HuH-7 (cell line): ENCODE measurements at regions not wholly inside any gene's neighbourhood (a gene's known extent, or its start where the extent isn't known, plus 50 kb on each side); places are given as distances from the start of the nearest gene placed in this dataset.
"Not testable (repeated sequence)": the region's sequence is repeated elsewhere in the genome, so short reads cannot be mapped to it uniquely, and the experiment has no call there.

Experiments
- DNase-seq: peaks from one replicate; pipeline ENCODE4 v3.0.0; 2011; ENCODE audit warnings: low spot score

DNA sequence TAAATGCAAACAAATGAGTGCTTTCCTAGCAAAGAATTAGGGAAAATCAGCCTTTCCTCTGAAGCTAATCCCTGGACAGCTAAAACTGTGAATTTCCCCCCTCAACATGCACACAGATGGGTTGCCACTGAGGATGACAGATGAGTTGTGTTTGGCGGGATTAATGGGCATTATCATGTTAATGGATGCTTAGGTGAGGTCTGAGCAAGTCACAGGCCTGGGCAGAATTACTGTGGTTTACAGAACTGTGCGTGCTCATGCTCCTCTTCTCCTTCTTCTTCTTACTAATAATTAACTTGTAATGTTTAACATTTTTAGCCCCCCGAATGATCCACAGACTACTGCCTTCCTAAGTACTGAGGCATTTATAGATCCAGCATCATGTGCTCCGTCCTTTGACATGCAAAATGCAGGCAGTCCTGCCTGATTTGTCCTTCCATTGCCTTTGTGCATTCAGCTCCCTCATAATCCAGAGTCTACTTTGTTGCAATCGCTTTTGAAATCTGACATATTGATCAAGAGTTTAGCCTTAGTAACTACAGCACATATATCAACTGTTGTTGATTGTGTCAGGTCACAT lies 753.4 kb upstream of the MMS22L start:
- DNase-seq = no peak

DNA sequence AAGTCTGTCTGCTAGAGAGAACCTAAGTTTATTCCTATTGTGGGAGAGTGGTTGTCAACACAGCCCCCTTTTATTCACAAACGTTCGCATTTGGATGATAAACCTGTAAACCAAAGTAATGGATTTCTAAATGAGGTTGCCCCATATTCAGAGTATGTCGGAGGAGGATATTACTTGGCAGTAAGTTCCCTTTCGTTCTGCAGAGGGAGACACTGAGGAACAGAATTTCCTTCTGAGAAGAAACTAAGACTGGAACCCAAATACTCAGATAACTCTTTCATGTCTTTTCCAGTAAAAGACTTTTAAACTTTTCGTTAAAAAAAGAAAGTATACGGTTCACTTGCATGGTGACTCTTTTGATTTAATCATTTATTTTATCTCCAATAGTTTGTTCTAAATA lies 754.6 kb upstream of the MMS22L start:
- no peak for DNase-seq

DNA sequence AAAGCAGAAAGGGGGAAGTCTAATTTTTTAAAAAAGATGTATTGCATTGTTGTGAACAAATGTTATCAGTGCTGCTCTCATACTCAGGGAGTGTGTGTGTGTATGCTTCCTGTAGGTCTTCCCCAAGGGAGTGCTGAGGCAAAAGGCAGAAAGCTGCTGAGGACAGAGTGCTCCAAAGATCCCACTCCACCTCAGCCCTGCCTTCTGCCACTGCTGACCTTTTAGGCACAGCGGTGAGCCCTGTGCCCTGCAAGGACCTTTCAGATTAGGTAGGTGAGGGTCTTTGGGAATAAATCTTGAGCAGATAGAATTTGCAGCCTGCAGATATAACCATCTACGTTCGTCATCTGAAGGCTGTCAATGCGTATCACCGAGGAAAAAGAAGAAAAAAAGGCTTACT lies 756.4 kb upstream of the MMS22L start:
- no peak for DNase-seq

DNA sequence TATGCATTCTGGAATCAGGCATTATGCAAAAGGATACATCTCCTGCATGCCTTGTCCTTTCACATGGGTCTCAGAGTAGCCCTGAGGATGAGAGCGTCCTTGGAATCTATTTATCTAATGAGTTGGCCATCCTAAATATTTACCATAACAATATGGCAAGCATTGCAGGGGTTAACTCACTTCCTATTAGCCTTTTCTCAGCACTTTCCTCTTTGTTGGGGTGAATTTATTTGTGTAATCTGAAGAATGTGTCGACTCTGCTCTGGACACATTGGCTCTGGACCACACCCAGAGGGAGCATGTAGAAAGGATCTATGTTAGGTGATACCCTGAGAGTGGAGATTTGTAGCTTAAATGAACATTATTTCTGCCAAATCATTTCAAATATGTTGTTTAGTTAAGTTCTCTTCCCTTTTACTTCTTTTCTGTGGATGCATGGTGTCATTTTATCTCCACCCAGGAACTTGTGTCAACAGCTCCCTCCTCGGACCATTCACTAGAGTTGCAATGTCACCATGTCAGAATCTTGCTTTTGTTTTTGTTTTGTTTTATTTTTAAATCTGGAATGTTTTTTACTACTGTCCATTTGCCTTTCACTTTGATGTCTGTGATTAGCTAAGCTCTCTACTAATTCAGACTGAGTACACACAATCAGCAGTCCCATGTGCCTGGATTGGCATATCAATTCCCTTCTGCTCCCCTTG lies 757.0 kb upstream of the MMS22L start:
- no peak for DNase-seq

DNA sequence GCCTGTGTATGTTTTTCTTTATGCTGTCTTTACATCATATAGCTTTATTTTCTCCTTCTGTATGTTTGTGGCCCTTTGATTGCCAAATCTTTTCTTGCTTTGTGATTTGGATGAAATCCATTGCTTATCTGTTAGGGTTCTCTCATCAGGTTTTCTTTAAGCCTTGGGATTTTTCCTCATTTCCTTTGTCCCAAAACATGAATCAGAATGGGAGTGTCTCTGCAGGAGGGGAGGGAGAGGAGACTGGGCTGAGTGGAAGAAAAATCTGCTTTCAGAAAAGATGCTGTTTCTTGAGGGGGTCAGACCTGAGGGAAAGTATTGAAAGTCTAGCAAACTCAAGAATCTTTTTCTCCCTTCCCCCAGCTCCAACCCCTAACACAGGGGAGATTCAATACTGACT lies 758.0 kb upstream of the MMS22L start:
- no peak for DNase-seq

DNA sequence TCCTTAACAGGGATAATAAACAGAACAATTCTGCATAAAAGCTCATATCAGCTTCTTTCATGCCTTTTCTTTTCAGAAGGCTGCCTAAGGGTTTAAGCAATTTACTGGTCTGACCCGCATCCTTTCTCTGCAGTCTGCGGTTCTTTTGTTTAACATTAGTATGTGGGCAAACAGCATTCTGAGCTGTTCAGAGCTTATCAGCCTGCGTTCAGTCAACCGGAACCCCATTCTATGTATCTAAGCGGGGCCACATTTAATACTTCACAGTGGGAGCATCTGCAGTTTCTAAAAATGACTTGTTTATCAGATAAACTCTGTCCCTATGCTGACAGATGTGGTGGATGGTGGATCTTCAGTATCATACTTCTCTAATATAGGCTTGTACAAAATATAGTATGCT lies 758.9 kb upstream of the MMS22L start:
- no peak for DNase-seq

DNA sequence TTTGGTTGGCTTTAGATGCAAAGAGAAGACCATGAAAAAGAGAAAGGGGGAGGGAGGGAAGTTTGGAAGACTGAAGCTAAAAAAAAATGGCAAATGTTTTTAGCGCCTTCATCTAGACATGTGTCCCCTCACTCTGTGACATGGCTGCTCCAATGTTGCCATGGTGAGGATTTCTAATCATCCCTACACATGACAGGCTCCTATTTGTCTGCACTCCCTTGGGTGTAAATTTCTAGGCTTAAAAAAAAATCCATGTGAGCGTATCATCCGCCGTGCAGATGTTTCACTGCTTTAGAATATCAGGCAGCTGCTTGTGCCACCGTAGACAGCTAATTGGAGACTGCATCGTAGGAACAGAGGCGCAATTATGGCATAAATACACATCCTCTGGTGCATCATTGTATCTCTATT lies 761.1 kb upstream of the MMS22L start:
- no peak for DNase-seq

DNA sequence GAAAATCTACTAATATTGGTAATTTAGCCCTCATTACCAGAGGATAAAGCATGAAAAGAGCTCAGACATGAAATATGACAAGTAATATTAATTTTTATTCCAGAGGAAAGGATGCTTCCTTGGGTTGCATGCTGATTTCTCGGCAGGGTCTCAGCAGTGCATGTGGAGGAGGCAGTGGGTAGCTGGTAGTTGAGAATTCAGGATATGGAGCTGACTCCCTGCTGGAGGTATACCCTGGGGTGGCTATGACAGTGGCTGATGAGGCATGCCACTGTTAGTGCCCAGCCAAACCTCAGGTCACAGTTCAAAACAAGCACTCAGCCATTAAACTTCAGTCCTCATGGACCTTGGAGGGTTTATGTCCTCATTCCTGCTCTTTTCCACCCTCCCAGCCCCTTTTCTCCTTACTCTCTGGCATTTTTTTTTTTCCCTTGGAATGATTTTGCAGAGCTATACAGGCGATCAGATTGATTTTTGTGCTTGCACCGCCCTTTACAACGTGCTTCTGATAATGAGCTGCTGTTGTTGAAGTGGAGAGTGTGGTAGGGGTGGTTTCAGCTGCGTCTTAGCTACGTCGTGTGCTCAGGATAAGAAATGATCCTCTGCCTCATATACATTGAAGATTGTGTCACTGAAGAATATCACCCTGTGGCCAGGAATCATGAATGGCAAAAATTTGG lies 761.9 kb upstream of the MMS22L start:
- no peak for DNase-seq

DNA sequence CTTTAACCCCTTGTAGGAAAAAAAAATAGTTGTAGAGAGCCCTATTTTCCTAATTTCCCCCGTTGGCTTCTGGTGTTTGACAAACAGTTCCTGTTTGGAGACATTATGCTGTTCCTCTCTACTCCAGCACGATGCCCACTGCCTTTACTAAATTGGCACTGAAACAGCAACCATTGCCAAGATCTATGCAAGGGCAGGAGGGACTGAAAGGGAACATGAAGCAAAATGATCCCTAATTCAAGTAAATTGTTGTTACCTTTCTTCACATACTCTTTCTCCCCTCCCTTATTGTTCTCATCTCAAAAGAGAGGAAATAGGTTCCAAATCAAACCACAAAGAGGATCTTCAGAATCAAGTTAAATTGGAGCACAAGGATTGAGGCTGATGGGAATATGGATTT lies 764.1 kb upstream of the MMS22L start:
- DNase-seq = no peak

DNA sequence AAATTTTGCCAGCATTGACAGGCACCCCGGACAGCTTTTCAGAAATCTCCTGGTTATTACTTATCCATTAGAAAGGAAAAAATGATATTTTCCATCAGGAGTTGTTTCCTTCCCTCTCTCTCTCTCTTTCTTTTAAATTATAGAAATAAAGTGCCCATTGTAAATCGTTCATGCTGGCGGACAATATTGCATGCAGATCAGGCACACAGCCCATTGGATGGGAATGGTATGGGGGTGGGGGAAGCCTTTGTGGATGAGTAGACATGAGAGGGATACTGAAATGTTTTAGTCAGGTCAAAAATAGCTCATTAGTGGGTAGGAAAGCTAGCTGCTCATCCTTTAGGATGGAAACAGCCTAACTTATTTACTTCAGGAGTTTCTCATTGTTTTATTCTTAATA lies 764.9 kb upstream of the MMS22L start:
- no peak for DNase-seq

DNA sequence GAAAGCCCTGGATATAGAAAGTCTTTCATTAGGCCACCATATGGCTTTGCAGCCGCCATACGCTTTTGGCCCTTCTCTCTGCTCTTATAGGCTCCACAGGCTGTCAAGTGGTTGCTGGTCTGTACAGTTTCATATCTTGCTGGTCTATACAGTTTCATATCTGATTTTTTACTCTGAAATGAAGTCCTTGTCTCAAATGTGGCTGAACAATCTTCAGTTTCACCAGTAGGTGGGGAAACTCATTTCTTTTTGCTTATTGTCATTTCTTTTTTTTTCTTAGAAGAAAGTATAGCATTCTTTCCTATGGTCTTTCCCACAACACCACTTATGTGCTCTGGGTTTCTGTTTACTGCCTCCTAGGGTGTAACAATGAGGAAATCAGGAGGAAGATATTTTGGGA lies 771.4 kb upstream of the MMS22L start:
- DNase-seq = no peak

DNA sequence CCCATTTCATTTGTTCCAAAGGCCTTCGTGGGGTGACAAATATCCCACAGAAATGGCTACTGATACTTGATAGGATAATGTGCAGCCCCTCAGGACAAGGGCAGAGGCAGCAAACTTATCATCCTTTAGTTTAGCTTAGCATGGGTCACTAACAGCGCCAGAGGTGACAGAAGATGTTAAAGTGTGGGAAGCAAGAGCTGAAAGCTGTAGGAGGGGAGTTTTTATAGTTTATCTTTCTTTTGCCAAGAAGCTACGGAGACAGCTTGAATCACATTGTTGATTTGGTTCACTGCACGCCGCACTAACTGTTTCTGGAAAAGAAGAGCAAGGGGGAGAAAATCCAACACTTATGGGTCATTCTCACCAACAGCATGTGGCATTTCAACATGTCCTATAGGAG lies 773.9 kb upstream of the MMS22L start:
- DNase-seq = no peak

DNA sequence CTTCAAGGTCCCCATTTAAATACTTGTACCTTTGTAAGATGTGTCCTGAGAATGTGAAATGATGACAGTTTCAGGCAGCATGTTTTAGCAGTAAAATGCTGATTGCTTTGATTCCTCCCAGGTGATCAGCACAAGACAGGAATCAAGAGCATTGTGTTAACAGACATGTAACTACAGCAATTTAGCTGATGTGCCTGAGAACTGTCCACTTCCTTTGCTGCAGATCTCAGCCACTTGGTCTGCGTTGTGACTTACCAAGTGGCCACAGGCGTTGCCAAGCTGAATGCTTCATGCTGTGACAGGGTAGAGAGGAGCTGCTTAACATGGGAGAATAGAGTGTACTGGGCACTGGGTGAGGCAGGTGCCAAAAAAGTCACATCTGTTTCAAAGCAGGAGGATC lies 767.0 kb upstream of the POU3F2 start:
- no peak for DNase-seq

DNA sequence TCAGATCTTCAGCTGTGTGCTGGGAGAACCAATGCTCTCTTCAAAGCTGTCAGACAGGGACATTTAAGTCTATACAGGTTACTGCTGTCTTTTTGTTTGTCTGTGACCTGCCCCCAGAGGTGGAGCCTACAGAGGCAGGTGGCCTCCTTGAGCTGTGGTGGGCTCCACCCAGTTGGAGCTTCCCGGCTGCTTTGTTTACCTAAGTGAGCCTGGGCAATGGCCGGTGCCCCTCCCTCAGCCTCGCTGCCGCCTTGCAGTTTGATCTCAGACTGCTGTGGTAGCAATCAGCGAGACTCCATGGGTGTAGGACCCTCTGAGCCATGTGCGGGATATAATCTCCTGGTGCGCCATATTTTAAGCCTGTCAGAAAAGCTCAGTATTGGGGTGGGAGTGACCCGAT lies 745.8 kb upstream of the POU3F2 start:
- DNase-seq = not testable (repeated sequence)

DNA sequence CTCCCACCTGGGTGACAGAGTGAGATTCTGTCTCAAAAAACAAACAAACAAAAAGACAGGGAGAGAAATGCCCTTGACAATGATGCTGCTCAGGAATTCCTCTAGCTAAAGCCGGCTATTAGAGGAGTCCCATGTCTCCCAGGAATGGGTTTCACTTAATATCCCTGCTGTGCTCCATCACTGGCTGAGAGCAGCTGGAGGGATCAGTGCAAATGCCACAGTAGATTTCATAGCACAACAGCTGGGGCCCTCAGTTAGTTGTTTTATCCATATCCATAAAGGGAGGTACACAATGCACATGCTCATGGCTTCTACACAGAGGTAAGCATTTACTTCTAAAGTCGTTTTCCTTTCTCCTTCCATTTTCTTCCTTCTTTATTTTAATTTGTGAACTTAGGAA lies 742.0 kb upstream of the POU3F2 start:
- DNase-seq = no peak

DNA sequence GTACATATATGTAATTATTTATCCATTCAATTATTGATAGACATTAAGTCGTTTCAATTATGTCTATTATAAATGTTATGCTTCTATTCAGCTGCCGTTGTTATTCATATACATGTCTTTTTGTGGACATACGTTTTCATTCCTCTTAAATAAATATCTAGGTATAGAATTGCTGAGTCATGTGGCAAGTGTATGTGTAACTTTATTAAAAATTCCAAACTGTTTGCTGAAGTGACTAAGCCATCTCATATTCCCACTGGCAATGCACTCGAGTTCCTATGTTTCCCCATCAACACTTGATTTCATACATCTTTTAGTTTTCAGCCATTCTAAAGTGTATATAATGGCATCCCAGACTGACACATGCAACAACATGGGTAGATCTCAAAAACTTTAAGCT lies 739.7 kb upstream of the POU3F2 start:
- DNase-seq = no peak

DNA sequence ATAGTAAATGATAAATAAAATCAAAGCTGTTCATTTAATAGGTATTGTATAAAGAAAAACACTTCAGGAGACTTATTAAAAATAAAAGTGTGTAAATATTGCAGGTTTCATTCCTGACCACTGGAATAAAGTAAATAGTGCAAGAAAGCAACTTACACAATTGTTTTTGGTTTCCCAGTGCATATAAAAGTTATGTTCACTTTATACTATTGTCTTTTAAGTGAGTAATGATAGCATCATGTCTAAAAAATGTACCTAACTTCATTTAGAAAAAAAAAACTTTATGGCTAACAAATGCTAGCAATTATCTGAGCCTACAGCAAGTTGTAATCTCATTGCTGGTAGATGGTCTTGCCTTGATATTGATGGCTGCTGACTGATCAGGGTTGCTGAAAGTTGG lies 726.6 kb upstream of the POU3F2 start:
- DNase-seq = no peak

DNA sequence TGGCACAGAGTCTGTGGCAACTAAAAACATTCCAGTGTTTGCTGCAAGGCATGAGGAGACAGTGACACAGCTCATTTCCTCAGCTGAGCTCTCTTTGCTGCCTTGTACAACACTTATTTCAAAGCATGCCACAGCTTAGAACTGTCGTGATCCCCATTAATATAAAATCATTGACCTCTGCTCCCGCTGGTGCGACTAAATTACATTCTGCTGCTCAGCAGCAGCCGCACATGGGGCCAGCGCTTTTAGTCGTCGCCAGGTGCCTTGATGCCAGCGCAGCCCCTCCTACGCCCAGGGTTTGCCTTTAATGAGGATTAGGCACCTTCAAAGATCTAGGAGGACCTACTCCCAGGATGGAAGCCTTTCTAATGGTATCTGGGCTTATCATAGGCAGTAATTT lies 717.9 kb upstream of the POU3F2 start:
- no peak for DNase-seq

DNA sequence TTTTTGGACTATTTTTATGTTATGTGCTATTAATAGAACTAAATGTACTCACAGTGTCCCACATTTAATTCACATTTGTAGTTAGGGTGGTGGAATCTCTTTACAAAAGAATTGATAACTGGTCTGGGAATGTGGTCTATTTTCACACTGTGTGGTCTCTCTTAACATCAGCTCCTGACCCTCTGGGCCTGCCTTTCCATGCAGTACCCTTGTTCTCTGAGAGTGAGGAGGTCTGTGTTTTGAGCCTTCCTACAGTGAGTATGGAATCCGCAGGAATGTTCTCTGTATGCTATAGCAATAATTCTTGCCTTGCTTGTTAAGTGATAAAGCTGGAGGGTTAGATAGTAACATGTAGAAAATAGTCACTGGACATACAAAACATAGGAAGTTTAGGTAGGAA lies 717.3 kb upstream of the POU3F2 start:
- no peak for DNase-seq

DNA sequence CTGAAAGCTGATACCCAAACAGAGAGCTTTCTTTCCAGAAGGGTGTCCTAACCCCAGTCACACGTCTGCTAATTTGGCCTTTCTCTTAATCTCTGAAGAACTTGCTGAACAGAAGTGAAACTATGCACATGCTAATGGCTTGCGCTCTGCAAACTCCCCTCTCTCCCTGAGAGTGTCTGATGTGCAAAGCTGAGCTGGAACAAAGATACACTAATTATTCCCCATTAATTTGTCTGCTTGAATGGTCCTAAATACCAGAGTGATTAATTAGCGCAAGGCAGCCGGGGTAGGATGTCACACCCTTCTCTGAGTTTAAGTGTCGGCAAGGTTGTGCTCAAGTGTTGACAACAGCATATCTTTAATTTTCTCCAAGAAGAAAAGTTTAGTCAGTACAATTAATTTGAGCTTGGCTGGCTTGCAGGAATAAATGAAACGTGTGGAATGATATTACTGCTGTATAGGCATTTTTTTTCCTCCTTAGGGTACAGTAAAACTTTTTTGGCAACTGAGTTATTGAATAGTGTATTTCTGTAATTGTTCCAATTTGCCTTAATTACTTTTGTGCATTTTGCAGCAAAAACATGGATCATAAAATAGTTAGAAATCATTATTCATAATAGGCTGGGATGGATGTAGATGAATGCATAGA lies 715.9 kb upstream of the POU3F2 start:
- DNase-seq = no peak

DNA sequence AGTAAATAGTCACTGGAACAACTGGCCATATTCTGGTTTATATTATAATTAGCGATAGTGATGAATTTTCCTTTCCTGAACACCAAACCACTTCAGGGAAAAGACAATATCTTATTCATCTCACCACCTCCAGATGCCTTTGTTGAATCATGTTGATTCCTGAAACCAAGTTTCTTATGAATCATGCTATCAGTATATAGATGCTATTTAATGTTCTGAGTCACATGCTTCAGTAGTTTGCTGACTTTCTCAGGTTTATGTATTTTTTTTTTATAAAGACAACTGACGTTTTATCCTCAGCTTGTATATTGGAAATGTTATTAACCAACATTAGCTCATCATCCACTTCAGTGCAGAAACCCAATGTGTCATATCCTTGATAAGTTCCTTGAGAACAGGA lies 710.2 kb upstream of the POU3F2 start:
- no peak for DNase-seq

DNA sequence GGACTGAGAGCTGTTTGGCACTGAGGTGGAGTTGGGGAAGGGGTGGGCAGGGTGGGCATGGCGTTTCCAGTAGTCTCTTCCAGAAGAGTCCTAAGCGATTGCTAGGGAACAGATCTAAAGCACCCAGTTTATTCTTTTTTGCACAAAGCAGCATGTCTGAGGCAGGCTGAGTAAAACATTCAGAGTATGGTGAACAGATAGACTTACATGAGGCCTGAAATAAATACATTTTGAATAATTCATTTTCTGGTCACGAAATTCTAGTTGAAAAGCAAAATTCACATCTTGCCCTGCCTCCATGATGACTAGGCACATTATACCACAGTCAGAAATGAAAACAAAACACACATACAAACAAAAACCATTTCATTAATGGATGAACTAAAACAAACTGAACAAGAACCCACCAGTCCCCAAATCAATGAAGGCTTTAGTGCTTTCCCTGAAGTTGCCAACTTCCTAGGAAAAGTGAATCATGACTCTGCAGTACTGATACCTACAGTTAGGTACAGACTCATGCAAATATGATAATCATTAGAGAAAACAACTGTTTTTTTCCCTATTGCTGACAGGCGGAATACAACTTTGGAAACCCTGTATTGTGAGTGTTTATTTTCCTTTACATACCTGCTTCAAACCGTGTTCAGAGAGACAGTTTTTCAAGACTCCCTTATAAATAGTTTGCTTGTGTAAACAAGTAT lies 702.9 kb upstream of the POU3F2 start:
- DNase-seq = no peak

DNA sequence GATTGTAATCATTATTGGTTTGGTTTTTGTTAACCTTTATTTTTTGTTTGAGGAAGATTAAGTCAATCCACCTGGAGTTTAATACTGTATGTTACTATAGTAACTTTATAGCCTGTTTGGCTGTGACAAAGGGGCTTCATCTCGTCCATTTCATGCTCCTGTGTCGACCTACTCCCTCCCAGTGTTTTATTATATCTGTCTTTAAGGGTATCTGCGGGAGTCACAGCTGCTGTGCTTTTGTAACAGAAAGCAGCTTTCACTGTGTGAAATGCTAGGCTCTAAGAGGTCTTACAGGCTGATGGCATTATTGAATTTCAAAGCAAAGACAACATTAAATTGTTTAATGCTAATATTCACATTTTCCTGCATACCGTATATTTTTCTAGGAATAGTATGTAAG lies 698.0 kb upstream of the POU3F2 start:
- DNase-seq = no peak
